ENCODE measurements at regions not wholly inside any gene's neighbourhood (a gene's known extent, or its start where the extent isn't known, plus 50 kb on each side); places are given as distances from the start of the nearest gene placed in this dataset.

DNA sequence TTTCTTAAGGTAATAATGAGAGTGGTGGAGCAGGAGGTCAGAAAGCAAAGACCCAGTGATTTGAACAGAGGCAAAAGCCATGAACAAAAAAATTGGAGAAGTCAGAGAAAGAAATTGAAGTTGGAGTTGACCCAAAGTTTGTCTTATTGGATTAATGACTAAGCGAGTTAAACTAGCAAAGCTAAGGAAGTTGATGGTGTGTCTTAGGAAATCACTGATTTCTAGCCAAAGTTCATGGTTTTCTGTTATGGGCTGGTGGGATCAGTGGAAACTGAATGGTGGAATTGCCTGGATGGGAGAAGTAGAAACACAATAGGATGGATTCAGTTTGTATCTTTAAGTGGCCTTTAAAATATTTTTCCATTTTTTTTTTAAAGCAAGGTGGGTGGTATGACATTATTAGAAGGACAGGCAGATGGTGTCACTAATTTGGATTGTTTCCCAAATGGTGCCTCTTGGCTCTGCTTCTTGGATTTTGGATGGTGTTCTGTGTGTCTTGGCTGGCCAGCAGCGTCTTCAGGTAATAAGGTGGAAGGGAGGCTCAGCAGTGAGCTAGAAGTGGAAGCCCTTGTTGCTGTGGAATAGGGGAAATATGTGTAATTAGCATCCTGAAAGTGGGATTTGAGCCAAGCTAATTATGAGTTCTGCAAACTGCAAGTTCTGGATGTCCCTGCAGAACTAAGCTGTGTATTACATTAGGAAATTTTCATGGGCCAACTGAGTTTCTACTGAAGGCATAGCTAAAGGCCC lies 302.9 kb downstream of the LMO7 start:
- TF ChIP-seq, protein P1, sequence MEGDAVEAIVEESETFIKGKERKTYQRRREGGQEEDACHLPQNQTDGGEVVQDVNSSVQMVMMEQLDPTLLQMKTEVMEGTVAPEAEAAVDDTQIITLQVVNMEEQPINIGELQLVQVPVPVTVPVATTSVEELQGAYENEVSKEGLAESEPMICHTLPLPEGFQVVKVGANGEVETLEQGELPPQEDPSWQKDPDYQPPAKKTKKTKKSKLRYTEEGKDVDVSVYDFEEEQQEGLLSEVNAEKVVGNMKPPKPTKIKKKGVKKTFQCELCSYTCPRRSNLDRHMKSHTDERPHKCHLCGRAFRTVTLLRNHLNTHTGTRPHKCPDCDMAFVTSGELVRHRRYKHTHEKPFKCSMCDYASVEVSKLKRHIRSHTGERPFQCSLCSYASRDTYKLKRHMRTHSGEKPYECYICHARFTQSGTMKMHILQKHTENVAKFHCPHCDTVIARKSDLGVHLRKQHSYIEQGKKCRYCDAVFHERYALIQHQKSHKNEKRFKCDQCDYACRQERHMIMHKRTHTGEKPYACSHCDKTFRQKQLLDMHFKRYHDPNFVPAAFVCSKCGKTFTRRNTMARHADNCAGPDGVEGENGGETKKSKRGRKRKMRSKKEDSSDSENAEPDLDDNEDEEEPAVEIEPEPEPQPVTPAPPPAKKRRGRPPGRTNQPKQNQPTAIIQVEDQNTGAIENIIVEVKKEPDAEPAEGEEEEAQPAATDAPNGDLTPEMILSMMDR (IDR thresholded peaks at IDR 0.05), result no peak
- no peak for TF ChIP-seq POLR2A (IDR thresholded peaks at IDR 0.05)
